ENCODE measurements at regions not wholly inside any gene's neighbourhood (a gene's known extent, or its start where the extent isn't known, plus 50 kb on each side); places are given as distances from the start of the nearest gene placed in this dataset.

DNA sequence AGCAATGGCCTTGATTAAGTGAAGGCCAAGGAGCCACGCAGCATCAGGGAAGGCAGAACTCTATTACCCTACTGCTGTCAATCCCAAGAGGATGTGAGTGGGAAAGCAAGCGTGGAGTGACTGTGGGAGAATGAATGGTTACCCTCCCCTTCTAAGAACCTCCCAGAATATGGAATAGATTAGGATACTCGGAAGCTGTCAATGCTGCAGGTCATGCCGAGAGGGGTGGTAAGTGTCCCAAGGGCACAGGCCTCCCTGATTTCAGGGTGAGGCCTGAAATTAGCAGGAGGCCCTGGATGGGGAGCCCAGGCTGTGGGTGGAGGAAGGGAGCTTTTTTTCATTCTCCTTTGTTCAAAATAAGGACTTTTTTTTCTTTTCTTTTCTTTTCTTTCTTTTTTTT lies 179.9 kb upstream of the JAG1 start:
- no peak for DNase-seq (ENCODE audit: low read depth in 1 of 2, low spot score in 1 of 2)
- TF ChIP-seq, protein P1, sequence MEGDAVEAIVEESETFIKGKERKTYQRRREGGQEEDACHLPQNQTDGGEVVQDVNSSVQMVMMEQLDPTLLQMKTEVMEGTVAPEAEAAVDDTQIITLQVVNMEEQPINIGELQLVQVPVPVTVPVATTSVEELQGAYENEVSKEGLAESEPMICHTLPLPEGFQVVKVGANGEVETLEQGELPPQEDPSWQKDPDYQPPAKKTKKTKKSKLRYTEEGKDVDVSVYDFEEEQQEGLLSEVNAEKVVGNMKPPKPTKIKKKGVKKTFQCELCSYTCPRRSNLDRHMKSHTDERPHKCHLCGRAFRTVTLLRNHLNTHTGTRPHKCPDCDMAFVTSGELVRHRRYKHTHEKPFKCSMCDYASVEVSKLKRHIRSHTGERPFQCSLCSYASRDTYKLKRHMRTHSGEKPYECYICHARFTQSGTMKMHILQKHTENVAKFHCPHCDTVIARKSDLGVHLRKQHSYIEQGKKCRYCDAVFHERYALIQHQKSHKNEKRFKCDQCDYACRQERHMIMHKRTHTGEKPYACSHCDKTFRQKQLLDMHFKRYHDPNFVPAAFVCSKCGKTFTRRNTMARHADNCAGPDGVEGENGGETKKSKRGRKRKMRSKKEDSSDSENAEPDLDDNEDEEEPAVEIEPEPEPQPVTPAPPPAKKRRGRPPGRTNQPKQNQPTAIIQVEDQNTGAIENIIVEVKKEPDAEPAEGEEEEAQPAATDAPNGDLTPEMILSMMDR (IDR thresholded peaks at IDR 0.05; ENCODE audit: low read depth, low read length): no peak

DNA sequence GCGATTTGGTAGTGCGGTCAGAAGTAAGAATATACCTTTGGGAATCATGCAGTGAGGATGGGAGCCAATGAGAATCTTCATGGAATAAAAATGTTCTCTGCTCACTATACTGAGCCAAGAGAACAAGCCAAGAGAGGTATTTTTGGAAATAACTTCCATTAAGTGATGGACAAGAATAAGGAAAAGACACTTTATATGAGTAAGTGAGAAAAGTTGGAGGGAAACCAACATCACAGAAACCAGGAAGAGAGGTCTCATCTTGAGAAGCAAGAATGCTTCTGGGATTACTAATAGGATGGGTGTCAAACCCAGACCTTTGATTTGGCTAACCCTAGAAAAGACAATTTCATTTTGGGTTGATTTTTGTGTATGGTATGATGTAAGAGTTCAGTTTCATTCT lies 181.2 kb upstream of the JAG1 start:
- H3K36me3 ChIP-seq: no peaks in the 10 kb centered on the region
- H3K27me3 ChIP-seq: no peaks in the 10 kb centered on the region
- H3K27ac ChIP-seq: no peak overlapping the region
- DNase-seq (ENCODE audit: low read depth in 1 of 2, low spot score in 1 of 2): peak in 1 of 2 donors; percentile 24
- TF ChIP-seq, protein P1 (IDR thresholded peaks at IDR 0.05; ENCODE audit: low read depth, low read length): no peak
- H3K4me3 ChIP-seq: no peak overlapping the region
- H3K9me3 ChIP-seq (ENCODE audit: low read depth): no peaks in the 10 kb centered on the region
- no peaks in the 10 kb centered on the region for H3K4me1 ChIP-seq (ENCODE audit: low read depth)

More for the DNA sequence above, 179.9 kb upstream of the JAG1 start:
- Histone ChIP-seq H3K9me3 (ENCODE audit: low read depth) (no peaks in the 10 kb centered on the region), H3K27ac (no peak overlapping the region), H3K27me3 (no peaks in the 10 kb centered on the region), H3K36me3 (no peaks in the 10 kb centered on the region), H3K4me3 (no peak overlapping the region), H3K4me1 (ENCODE audit: low read depth) (no peaks in the 10 kb centered on the region)

DNA sequence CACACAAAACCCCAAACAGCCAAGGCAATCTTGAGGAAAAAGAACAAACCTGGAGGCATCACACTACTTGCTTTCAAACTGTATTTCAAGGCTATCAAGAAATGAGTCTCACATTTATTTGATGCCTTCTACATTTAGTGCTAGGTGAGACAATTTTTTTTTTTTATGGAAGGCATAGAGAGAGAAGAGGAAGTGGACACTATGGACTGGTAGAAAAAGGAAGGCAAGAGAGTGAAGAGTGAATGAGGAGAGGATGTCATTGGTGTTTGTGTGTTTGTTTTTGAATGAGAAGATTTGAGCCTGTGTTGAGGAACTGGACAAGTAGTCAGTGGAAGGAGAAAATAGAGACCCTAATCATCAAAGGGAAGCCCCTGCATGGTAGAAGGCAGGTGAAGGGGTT lies 182.0 kb upstream of the JAG1 start:
- no peaks in the 10 kb centered on the region for H3K4me1 ChIP-seq (ENCODE audit: low read depth)
- TF ChIP-seq, protein P1 (IDR thresholded peaks at IDR 0.05; ENCODE audit: low read depth, low read length): no peak
- no peaks in the 10 kb centered on the region for H3K9me3 ChIP-seq (ENCODE audit: low read depth)
- H3K36me3 ChIP-seq: no peaks in the 10 kb centered on the region
- H3K27me3 ChIP-seq: no peaks in the 10 kb centered on the region
- H3K4me3 ChIP-seq: no peak overlapping the region
- DNase-seq (ENCODE audit: low read depth in 1 of 2, low spot score in 1 of 2): no peak
- no peak overlapping the region for H3K27ac ChIP-seq

DNA sequence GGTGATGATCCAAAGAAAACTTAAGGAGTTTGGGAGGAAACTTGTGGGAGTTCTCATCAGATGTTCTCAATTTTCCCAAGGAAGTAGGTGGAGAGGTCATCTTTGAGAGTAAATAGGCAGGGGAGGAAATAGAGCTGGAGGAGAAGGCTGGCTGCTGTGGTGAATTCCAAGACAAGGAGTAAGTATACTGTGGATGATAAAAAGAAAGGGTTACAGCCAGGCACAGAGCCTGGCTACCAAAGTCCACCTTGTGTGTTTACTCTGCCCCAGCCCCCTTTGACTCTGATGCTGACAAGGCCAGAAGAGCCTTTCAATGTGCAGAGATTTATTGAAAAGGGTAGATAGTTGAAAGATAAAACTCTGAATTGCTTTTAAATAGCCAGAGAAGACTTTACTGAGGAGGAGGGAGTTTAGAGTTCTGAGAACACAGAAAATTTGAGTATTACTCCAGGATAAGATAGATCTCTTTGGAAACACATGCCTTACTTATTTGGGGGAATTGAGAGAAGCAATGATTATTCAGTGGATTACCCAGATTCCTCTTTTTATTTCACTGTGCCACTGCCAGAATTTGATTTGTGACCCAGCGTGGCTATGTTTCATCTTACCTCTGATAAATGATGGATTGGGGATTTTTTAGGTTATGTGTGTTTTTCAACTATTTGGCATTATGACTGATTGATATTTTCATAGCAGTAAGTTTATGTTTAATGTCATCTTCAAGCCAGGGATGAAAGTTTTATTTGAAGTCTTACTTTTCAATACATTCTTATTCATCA lies 182.6 kb upstream of the JAG1 start:
- peak in 1 of 2 donors; percentile 27 for DNase-seq (ENCODE audit: low read depth in 1 of 2, low spot score in 1 of 2)
- Histone ChIP-seq H3K9me3 (ENCODE audit: low read depth) (no peaks in the 10 kb centered on the region), H3K27ac (no peak overlapping the region), H3K4me3 (no peak overlapping the region), H3K4me1 (ENCODE audit: low read depth) (no peaks in the 10 kb centered on the region), H3K36me3 (no peaks in the 10 kb centered on the region), H3K27me3 (no peaks in the 10 kb centered on the region)
- TF ChIP-seq, protein P1 (IDR thresholded peaks at IDR 0.05; ENCODE audit: low read depth, low read length): no peak

DNA sequence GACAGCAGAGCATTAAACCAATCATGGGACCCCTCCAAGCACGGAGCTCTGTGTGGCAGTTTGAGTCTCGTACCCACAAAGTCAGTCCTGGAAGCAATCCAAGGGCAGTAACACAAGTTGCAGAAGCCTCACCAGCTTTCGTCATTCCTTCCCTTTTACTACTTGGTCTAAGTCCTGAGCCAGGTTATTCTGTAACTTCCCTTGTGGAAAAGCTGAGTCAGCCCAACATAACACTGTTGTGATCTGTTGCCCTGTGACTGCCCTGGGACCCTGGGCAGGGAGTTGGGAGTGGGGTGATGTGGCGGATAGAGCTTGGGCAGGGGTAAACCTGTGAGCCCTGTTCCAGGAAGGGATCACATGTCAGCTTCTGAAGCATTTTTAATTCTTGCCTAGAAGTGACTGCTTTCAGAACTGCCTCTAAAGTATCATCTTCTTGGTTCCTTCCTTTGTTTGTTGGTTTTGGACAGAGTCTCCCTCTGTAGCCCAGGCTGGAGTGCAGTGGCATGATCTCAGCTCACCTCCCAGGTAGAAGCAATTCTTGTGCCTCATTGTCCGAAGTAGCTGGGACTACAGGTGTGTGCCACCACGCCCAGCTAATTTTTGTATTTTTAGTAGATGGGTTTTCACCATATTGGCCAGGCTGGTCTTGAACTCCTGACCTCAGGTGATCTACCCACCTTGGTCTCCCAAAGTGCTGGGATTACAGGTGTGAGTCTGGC lies 183.7 kb upstream of the JAG1 start:
- Histone ChIP-seq H3K27me3 (no peaks in the 10 kb centered on the region), H3K9me3 (ENCODE audit: low read depth) (no peaks in the 10 kb centered on the region), H3K4me3 (no peak overlapping the region), H3K4me1 (ENCODE audit: low read depth) (no peaks in the 10 kb centered on the region), H3K36me3 (no peaks in the 10 kb centered on the region), H3K27ac (no peak overlapping the region)
- TF ChIP-seq, protein P1 (IDR thresholded peaks at IDR 0.05; ENCODE audit: low read depth, low read length): no peak
- DNase-seq (ENCODE audit: low read depth in 1 of 2, low spot score in 1 of 2): peak in 1 of 2 donors; percentile 94
